Keratinocyte (primary cell): ENCODE measurements at regions not wholly inside any gene's neighbourhood (a gene's known extent, or its start where the extent isn't known, plus 50 kb on each side); places are given as distances from the start of the nearest gene placed in this dataset.

ENCODE experiments used
- EZH2 ChIP-seq: IDR thresholded peaks from one replicate; pipeline ENCODE4 v1.6.1; 2012; ENCODE audit warnings: inconsistent platforms, mild to moderate bottlenecking, low read length, moderate library complexity
- TF ChIP-seq, protein P1 (sequence below), 3 experiments: IDR thresholded peaks in 1 of 3; conservative IDR thresholded peaks in 1 of 3; optimal IDR thresholded peaks in 1 of 3; 2 replicates in 2 of 3; 3 replicates in 1 of 3; pipeline versions ENCODE3 to v1.5.1; 2011; ENCODE audit warnings: low read length in 3 of 3, mild to moderate bottlenecking in 3 of 3, moderate library complexity in 2 of 3, control low read depth in 1 of 3, inconsistent platforms in 1 of 3; ENCODE audit not compliant: insufficient read depth in 2 of 3; ENCODE audit errors: extremely low read depth in 1 of 3

DNA sequence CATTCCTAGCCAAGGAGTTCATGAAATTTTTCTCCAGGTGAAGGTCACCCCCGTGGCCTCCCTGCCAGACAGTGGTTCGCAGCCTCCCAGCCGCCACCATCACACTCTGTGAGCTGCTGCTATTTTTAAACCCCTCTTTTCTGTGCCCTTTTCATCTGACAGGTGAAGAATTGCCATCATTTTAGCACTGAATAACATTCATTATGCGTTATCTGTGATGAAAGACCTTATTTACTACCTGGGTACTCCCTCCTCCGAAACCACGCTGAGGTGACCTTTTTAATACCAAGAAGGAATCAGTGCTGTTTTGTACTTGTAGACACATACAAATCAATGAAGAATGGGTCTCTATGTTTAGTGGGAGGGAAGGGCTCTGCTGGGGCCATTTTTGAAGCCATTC is 148.9 kb upstream of the GPR12 start:
- no peak for TF ChIP-seq EZH2
- TF ChIP-seq, protein P1, sequence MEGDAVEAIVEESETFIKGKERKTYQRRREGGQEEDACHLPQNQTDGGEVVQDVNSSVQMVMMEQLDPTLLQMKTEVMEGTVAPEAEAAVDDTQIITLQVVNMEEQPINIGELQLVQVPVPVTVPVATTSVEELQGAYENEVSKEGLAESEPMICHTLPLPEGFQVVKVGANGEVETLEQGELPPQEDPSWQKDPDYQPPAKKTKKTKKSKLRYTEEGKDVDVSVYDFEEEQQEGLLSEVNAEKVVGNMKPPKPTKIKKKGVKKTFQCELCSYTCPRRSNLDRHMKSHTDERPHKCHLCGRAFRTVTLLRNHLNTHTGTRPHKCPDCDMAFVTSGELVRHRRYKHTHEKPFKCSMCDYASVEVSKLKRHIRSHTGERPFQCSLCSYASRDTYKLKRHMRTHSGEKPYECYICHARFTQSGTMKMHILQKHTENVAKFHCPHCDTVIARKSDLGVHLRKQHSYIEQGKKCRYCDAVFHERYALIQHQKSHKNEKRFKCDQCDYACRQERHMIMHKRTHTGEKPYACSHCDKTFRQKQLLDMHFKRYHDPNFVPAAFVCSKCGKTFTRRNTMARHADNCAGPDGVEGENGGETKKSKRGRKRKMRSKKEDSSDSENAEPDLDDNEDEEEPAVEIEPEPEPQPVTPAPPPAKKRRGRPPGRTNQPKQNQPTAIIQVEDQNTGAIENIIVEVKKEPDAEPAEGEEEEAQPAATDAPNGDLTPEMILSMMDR (optimal IDR thresholded peaks at IDR 0.05 in 1 of 3, IDR thresholded peaks at IDR 0.05 in 1 of 3, conservative IDR thresholded peaks at IDR 0.05 in 1 of 3; ENCODE audit: extremely low read depth in 1 of 3, insufficient read depth in 2 of 3, low read length in 3 of 3): no peak
